ENCODE measurements at regions not wholly inside any gene's neighbourhood (a gene's known extent, or its start where the extent isn't known, plus 50 kb on each side); places are given as distances from the start of the nearest gene placed in this dataset.

DNA sequence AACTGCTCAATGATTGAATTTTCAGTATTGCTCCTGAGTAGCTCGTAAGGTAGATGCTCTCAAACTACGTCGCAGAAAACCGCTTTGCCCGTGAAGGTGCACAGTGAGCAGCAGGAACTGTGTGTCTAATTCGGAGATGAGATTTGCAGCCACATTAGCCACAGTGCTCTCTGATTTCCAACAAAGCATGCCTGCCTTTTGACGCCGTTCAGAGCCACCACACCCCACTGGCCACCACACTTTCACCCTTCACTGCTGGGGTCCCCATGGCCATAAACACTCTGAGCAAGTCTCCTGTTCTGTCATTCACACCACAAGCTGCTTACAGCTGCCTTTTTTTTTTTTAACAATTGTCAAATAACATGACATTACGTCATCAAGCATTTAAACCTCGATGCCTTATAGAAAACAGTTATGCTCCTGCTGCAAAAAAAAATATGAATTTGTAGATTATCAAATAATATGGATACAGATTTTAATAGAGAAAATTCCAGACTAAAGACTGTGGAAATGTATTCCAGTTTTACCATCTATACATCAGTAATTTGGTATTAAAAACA is 578.8 kb upstream of the PFKP start:
- H3K4me1 Mint-ChIP-seq (ENCODE audit: low read depth) = no peaks in the 10 kb centered on the region

DNA sequence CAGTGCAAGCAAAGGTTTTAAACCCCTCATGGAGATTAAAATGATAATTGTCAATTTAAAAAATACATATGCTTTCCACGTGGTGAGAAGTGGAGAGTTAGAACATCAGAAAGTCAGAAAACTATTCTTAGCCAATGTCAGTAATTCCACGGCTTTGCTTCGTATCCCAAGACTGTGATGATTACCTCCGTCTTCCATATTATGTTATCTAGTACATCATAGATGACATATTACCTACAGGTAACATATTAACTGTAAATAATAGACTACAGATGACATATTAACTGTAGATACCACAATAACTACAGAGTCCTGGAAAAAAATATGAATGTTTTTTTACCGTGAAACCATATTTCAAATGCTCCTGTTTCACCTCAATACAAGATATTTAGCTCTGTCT is 579.4 kb upstream of the PFKP start:
- Mint-ChIP-seq H3K4me1 (ENCODE audit: low read depth) (no peaks in the 10 kb centered on the region), H3K4me3 (no peak overlapping the region), H3K36me3 (ENCODE audit: low read depth) (no peaks in the 10 kb centered on the region), H3K27me3 (ENCODE audit: insufficient read depth) (no peaks in the 10 kb centered on the region), H3K27ac (no peak overlapping the region), H3K9me3 (peaks cover 24% of the 10 kb centered on the region)
- TF ChIP-seq, protein P1, sequence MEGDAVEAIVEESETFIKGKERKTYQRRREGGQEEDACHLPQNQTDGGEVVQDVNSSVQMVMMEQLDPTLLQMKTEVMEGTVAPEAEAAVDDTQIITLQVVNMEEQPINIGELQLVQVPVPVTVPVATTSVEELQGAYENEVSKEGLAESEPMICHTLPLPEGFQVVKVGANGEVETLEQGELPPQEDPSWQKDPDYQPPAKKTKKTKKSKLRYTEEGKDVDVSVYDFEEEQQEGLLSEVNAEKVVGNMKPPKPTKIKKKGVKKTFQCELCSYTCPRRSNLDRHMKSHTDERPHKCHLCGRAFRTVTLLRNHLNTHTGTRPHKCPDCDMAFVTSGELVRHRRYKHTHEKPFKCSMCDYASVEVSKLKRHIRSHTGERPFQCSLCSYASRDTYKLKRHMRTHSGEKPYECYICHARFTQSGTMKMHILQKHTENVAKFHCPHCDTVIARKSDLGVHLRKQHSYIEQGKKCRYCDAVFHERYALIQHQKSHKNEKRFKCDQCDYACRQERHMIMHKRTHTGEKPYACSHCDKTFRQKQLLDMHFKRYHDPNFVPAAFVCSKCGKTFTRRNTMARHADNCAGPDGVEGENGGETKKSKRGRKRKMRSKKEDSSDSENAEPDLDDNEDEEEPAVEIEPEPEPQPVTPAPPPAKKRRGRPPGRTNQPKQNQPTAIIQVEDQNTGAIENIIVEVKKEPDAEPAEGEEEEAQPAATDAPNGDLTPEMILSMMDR (IDR thresholded peaks at IDR 0.05) = no peak
- no peak for DNase-seq

More for the DNA sequence above, 578.8 kb upstream of the PFKP start:
- H3K4me3 Mint-ChIP-seq = no peak overlapping the region
- TF ChIP-seq, protein P1 (IDR thresholded peaks at IDR 0.05) = no peak
- H3K9me3 Mint-ChIP-seq = peaks cover 27% of the 10 kb centered on the region
- no peak for DNase-seq
- no peaks in the 10 kb centered on the region for H3K36me3 Mint-ChIP-seq (ENCODE audit: low read depth)
- H3K27me3 Mint-ChIP-seq (ENCODE audit: insufficient read depth) = no peaks in the 10 kb centered on the region
- no peak overlapping the region for H3K27ac Mint-ChIP-seq

DNA sequence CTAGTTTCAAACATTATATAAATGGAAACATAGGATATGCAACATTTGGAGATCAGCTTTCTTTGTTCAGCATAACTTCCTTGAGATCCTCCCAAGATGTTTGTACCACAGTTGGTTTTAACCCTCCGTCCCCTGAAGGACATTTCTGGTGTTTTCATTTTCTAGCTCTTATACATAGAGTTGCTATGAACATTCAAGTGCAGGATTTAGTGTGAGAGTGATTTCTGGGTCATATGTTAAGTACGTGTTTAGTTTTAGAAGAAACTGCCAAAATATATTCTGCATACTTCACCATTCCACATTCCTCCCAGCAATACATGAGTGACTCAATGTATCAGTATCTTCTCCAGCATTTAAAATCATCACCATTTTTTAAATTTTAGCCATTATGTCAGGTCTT is 588.7 kb upstream of the PFKP start:
- Mint-ChIP-seq H3K27me3 (ENCODE audit: insufficient read depth) (no peaks in the 10 kb centered on the region; the same call in 1 of the 2 replicates), H3K4me3 (no peak overlapping the region), H3K36me3 (ENCODE audit: low read depth) (peaks cover 12% of the 10 kb centered on the region), H3K9me3 (peaks cover 67% of the 10 kb centered on the region), H3K4me1 (ENCODE audit: low read depth) (no peaks in the 10 kb centered on the region), H3K27ac (no peak overlapping the region)
- TF ChIP-seq, protein P1 (IDR thresholded peaks at IDR 0.05) = no peak
- DNase-seq = no peak

DNA sequence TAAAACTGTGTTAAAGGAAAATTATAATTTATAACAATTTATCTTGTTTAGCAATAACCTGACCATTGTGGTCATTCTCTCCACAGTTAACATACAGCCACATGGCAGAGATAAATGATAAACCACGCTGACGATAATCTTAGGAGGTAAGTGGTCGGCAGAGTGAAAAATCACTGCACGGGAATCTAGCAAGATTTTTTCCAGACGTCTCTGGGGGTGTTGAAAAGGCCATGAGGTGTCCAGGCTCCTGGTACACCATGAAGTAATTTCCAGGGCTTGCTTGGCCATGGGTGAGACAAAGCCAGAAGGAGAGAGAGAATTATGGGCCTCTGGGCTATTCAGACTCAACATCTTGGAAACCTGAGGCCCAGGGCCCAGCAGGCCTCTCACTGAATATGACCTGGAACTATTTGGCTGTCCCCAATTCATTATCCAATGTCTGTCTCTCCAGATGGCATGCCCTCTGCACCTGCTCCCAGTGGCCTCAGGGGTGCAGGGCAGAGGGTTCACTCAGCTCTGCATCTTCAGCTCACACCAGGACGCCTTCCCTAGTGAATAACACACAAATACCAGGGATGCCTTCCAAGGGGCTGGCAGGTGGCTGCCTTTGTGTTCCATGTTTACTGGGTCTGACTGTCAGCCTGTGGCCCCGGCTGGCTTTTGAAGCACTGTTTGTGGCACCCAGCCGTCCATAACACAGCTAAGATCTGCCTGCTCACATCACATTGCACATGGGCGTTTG is 590.4 kb upstream of the PFKP start:
- Mint-ChIP-seq H3K4me3 (no peak overlapping the region), H3K27ac (no peak overlapping the region), H3K36me3 (ENCODE audit: low read depth) (peaks cover 12% of the 10 kb centered on the region), H3K27me3 (ENCODE audit: insufficient read depth) (no peaks in the 10 kb centered on the region; the same call in 1 of the 2 replicates), H3K4me1 (ENCODE audit: low read depth) (no peaks in the 10 kb centered on the region), H3K9me3 (peaks cover 72% of the 10 kb centered on the region)
- no peak for DNase-seq
- TF ChIP-seq, protein P1 (IDR thresholded peaks at IDR 0.05) = no peak

DNA sequence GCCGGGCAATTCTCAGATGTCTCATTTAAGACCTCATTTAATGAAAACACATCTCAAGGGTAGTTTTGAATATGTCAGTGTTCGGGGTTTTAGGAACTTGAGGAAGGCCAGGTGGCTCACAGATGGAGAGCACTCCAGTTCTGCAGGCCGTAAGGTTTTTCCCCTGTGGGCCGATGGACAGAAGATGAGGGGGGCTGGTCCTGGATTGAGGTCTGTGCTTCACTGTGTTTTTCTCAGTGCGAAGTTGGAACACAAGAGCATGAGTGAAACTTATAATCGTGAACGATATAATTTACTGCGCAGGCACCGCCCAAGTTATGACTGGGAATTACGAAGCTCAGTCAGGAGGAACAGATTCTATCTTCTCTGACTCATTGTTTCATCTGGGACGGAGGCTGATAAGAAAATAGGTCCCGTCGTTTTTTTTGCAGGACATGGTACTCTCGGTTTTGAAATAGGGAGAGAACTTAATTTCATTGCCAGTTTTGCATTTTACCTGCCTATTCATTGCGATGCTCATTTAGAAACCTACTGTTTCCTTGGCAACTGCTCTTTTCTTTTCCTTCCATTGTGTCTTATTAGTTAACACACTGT is 591.0 kb upstream of the PFKP start:
- Mint-ChIP-seq H3K36me3 (ENCODE audit: low read depth) (peaks cover 9% of the 10 kb centered on the region), H3K27me3 (ENCODE audit: insufficient read depth) (no peaks in the 10 kb centered on the region; the same call in 1 of the 2 replicates), H3K4me3 (no peak overlapping the region), H3K27ac (no peak overlapping the region), H3K9me3 (peaks cover 75% of the 10 kb centered on the region), H3K4me1 (ENCODE audit: low read depth) (no peaks in the 10 kb centered on the region)
- TF ChIP-seq, protein P1 (IDR thresholded peaks at IDR 0.05) = no peak
- no peak for DNase-seq

Measured in HFFc6 (cell line).